A549 (cell line): ENCODE measurements at regions not wholly inside any gene's neighbourhood (a gene's known extent, or its start where the extent isn't known, plus 50 kb on each side); places are given as distances from the start of the nearest gene placed in this dataset.
"Not testable (repeated sequence)": the region's sequence is repeated elsewhere in the genome, so short reads cannot be mapped to it uniquely, and the experiment has no call there.

ENCODE experiments used
- ATAC-seq, 2 experiments: fragments of 200-7000 bp in 1 of 2; fragments of >200 bp in 1 of 2; cut with Nextera tagmentation in 1 of 2; cut with Tn5 transposase in 1 of 2; 3 replicates each; pipeline versions ENCODE4 v1.8.0 to v1.9.1; 2018 to 2020; ENCODE audit warnings: mild to moderate bottlenecking in 1 of 2, moderate library complexity in 1 of 2
- CTCF ChIA-PET: fragments of 300-600 bp; sonication (Branson Sonifier 250); formaldehyde crosslinking; extraction: SDS; loops from one replicate; lab custom pipeline; 2021; ENCODE audit warnings: antibody characterized with exemption, inconsistent platforms; lab: Yijun Ruan, JAX
- POLR2A ChIA-PET: fragments of 350-600 bp; formaldehyde crosslinking; extraction: SDS; loops from one replicate; lab custom pipeline; 2021; ENCODE audit warnings: antibody characterized with exemption, inconsistent platforms; lab: Yijun Ruan, JAX
- DNase-seq, 2 experiments: peaks; one replicate each; pipeline versions ENCODE4 v3.0.0 to v3.0.0-alpha.2; 2011 to 2016; ENCODE audit warnings: low read depth in 1 of 2, low spot score in 1 of 2
- FAIRE-seq: peaks from 2 replicates; lab custom pipeline; 2011; peaks lifted over from hg19 to GRCh38; lab: Jason Lieb, UNC
- H3K27ac ChIP-seq, 2 experiments: fragments of >200 bp; sonication (Bioruptor Twin); formaldehyde crosslinking; 3 replicates each; pipeline ENCODE4 v1.5.1; 2016 to 2017
- H3K4me1 ChIP-seq: fragments of >200 bp; sonication (Bioruptor Twin); formaldehyde crosslinking; 3 replicates; pipeline ENCODE4 v1.6.1; 2016
- H3K4me2 ChIP-seq: fragments of >200 bp; sonication (Bioruptor Twin); formaldehyde crosslinking; 3 replicates; pipeline ENCODE4 v1.6.1; 2016
- H3K4me3 ChIP-seq: fragments of >200 bp; sonication (Bioruptor Twin); formaldehyde crosslinking; 3 replicates; pipeline ENCODE4 v1.5.1; 2016
- H3K9me3 ChIP-seq: fragments of >200 bp; sonication (Bioruptor Twin); formaldehyde crosslinking; 3 replicates; pipeline ENCODE4 v1.6.1; 2016
- BHLHE40 ChIP-seq: IDR thresholded peaks from 2 replicates; pipeline ENCODE4 v1.6.1; 2012; ENCODE audit warnings: low read depth, low read length, inconsistent platforms
- CBX2 ChIP-seq: fragments of 200-600 bp; sonication (generic); IDR thresholded peaks from 2 replicates; pipeline ENCODE4 v1.6.1; 2016; ENCODE audit warnings: low read depth, mild to moderate bottlenecking, borderline replicate concordance
- CHD4 ChIP-seq: fragments of 200-600 bp; sonication (generic); IDR thresholded peaks from 2 replicates; pipeline ENCODE4 v1.6.1; 2016; ENCODE audit warnings: antibody characterized with exemption, mild to moderate bottlenecking, borderline replicate concordance
- CTCF ChIP-seq: fragments of >200 bp; sonication (Bioruptor Twin); formaldehyde crosslinking; IDR thresholded peaks from 3 replicates; pipeline ENCODE4 v1.5.1; 2016
- ESRRA ChIP-seq: fragments of 150-350 bp; IDR thresholded peaks from 2 replicates; pipeline ENCODE4 v1.6.1; 2014; ENCODE audit warnings: mild to moderate bottlenecking, low read length, borderline replicate concordance
- HEYL ChIP-seq: fragments of 250-450 bp; sonication (Bioruptor Pico); IDR thresholded peaks from 2 replicates; pipeline ENCODE4 v1.8.0; 2021; ENCODE audit warnings: mild to moderate bottlenecking, moderate library complexity
- MAFK ChIP-seq: fragments of 450-650 bp; IDR thresholded peaks from 2 replicates; pipeline ENCODE4 v1.6.1; 2014; ENCODE audit not compliant: partially characterized antibody
- MYC ChIP-seq: IDR thresholded peaks from 2 replicates; pipeline ENCODE4 v1.6.1; 2012; ENCODE audit warnings: mild to moderate bottlenecking, inconsistent platforms, low read length, improper control_type of control experiment, borderline replicate concordance
- NPAS2 ChIP-seq: fragments of 250-450 bp; sonication (Bioruptor Pico); IDR thresholded peaks from 2 replicates; pipeline ENCODE4 v1.8.0; 2022; ENCODE audit warnings: mild to moderate bottlenecking, moderate library complexity, borderline replicate concordance
- POLR2AphosphoS2 ChIP-seq: conservative IDR thresholded peaks from 2 replicates; pipeline ENCODE4 v1.6.1; 2012; ENCODE audit warnings: low read length, improper control_type of control experiment, inconsistent platforms
- RAD21 ChIP-seq, 2 experiments: fragments of >200 bp in 1 of 2; sonication (Bioruptor Twin) in 1 of 2; formaldehyde crosslinking in 1 of 2; IDR thresholded peaks in 1 of 2; conservative IDR thresholded peaks in 1 of 2; 2 replicates in 1 of 2; 3 replicates in 1 of 2; pipeline ENCODE4 v1.6.1; 2012 to 2018; ENCODE audit warnings: inconsistent platforms in 1 of 2
- RARB ChIP-seq: fragments of 250-450 bp; sonication (Bioruptor Pico); IDR thresholded peaks from 2 replicates; pipeline ENCODE4 v1.8.0; 2021; ENCODE audit warnings: mild to moderate bottlenecking, moderate library complexity
- RCOR1 ChIP-seq: fragments of 150-350 bp; IDR thresholded peaks from 2 replicates; pipeline ENCODE4 v1.6.1; 2014; ENCODE audit warnings: antibody characterized with exemption, low read length, low read depth
- RNF2 ChIP-seq: fragments of 200-600 bp; sonication (generic); IDR thresholded peaks from 2 replicates; pipeline ENCODE4 v1.6.1; 2016; ENCODE audit warnings: low read depth, mild to moderate bottlenecking, antibody characterized with exemption, moderate library complexity, borderline replicate concordance
- TFCP2L1 ChIP-seq: fragments of 250-450 bp; sonication (Bioruptor Pico); IDR thresholded peaks from 2 replicates; pipeline ENCODE4 v1.5.0; 2021; ENCODE audit warnings: mild to moderate bottlenecking
- USF2 ChIP-seq: fragments of 450-650 bp; IDR thresholded peaks from 2 replicates; pipeline ENCODE4 v1.6.1; 2014; ENCODE audit warnings: antibody characterized with exemption
- ZFP36 ChIP-seq: fragments of 450-650 bp; IDR thresholded peaks from 2 replicates; pipeline ENCODE4 v1.6.1; 2014; ENCODE audit warnings: borderline replicate concordance; ENCODE audit not compliant: partially characterized antibody
- WGBS: methylation state at CpG from one replicate; pipeline ENCODE4 v1.1.6; 2017; ENCODE audit errors: missing lambda C conversion rate; 5-methylcytosine and 5-hydroxymethylcytosine counted together
- TF ChIP-seq, protein P1 (sequence below): IDR thresholded peaks from 2 replicates; pipeline ENCODE4 v1.6.1; 2012

DNA sequence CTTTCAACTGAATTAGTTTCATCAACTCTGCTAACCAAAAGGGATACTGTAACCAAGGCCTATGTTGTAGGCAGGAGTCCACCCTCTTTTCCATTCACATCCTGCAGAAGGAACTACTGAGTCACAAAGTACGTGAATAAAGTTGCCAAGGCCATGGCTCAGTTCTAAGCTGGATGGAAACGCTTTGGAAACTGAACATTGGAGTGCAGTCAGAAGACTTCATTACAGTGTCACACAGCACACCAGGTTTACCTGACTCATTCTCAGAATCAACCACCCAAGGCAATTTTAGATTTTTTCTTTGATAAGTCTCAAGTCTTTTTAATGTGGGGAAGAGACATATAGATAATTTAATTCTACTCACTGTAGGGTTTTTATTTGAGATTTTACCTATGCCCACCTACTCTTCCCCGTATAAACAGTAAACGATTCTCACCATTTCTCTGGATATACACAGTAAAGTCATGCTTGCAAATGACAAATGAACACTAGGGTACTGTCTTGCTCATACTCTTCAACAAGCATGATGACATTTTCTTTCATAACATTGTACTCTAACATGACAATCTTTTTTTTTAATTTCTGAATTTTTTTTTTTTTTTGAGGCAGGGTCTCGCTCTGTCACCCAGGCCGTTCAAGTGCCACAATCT is 58.9 kb upstream of the RBM47 start:
- CTCF ChIA-PET = no interaction called here
- FAIRE-seq (no peak), DNase-seq (no peak), ATAC-seq (no peak)
- Histone ChIP-seq H3K4me3 (no peak overlapping the region), H3K9me3 (no peaks in the 10 kb centered on the region), H3K4me1 (peaks cover 26% of the 10 kb centered on the region), H3K27ac (0 out of 6 replicates have a peak overlapping the region, but pooled peaks of 1 of the 2 experiments have one; percentile 16), H3K4me2 (peak overlapping the region; percentile 5; the same call in 1 of the 3 replicates)
- POLR2A ChIA-PET = no interaction called here
- no peak for TF ChIP-seq RCOR1
- TF ChIP-seq, protein P1, sequence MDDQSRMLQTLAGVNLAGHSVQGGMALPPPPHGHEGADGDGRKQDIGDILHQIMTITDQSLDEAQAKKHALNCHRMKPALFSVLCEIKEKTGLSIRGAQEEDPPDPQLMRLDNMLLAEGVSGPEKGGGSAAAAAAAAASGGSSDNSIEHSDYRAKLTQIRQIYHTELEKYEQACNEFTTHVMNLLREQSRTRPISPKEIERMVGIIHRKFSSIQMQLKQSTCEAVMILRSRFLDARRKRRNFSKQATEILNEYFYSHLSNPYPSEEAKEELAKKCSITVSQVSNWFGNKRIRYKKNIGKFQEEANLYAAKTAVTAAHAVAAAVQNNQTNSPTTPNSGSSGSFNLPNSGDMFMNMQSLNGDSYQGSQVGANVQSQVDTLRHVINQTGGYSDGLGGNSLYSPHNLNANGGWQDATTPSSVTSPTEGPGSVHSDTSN = no peak
- no peak for TF ChIP-seq RARB (CRISPR knock-in tag)
- TF ChIP-seq RNF2 = no peak
- no peak for TF ChIP-seq MYC
- TF ChIP-seq CHD4 = no peak
- no peak for TF ChIP-seq POLR2AphosphoS2
- no peak for TF ChIP-seq ZFP36
- no peak for TF ChIP-seq MAFK
- TF ChIP-seq RAD21 (conservative IDR thresholded peaks at IDR 0.05 in 1 of 2, IDR thresholded peaks at IDR 0.05 in 1 of 2) = no peak
- no peak for TF ChIP-seq ESRRA
- no peak for TF ChIP-seq HEYL (CRISPR knock-in tag)
- TF ChIP-seq USF2 = no peak
- no peak for TF ChIP-seq NPAS2 (CRISPR knock-in tag)
- no peak for TF ChIP-seq TFCP2L1 (CRISPR knock-in tag)
- TF ChIP-seq BHLHE40 = no peak
- no peak for TF ChIP-seq CBX2
- 87% methylated on average over 6 of the region's 6 CpGs for WGBS

- H3K4me2 ChIP-seq = no peak overlapping the region
- no peak for TF ChIP-seq CTCF
- TF ChIP-seq, all 56 proteins: peak for 0
- WGBS = 72% methylated on average over 1 of the region's 1 CpG
- no peak for FAIRE-seq
- ATAC-seq = no peak
- Histone ChIP-seq H3K4me3 (no peak overlapping the region), H3K27ac (no peak overlapping the region), H3K9me3 (no peaks in the 10 kb centered on the region), H3K4me1 (no peaks in the 10 kb centered on the region)
- CTCF ChIA-PET = no interaction called here
- POLR2A ChIA-PET = no interaction called here
- no peak for DNase-seq
These were observed 55.8 kb upstream of the NSUN7 start for GRCh38 chr4:40693946-40694345.

DNA sequence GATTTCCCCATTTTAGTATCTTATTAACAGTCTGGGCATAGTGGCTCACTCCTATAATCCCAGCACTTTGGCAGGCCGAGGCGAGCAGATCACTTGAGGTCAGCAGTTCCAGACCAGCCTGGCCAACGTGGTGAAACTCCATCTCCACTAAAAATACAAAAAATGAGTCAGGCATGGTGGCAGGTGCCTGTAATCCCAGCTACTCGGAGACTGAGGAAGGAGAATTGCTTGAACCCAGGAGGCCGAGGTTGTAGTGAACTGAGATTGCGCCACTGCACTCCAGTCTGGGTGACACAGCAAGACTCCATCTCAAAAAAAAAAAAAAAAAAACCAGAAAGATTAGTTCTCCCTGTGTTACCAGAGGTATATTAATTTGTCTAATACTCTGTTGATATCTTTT is 52.3 kb upstream of the NSUN7 start:
- H3K4me1 ChIP-seq, DNase-seq, H3K9me3 ChIP-seq, H3K4me3 ChIP-seq, H3K4me2 ChIP-seq, POLR2A ChIA-PET, ATAC-seq, FAIRE-seq, H3K27ac ChIP-seq: not testable (repeated sequence)
- WGBS = 83% methylated on average over 6 of the region's 6 CpGs
- CTCF ChIA-PET = interaction anchor here (0.9 kb wide), 1 partner anchor 22 kb away, joined by 3 read pairs; no protein-coding TSS in a partner anchor
